ENCODE measurements at regions not wholly inside any gene's neighbourhood (a gene's known extent, or its start where the extent isn't known, plus 50 kb on each side); places are given as distances from the start of the nearest gene placed in this dataset.

- no peak for TF ChIP-seq JUND (IDR thresholded peaks at IDR 0.05)
- TF ChIP-seq FOXJ3 (CRISPR knock-in tag; IDR thresholded peaks at IDR 0.05), result no peak
- TF ChIP-seq NRF1 (IDR thresholded peaks at IDR 0.05; ENCODE audit: low read depth, low read length), result no peak
- TF ChIP-seq, protein P1, sequence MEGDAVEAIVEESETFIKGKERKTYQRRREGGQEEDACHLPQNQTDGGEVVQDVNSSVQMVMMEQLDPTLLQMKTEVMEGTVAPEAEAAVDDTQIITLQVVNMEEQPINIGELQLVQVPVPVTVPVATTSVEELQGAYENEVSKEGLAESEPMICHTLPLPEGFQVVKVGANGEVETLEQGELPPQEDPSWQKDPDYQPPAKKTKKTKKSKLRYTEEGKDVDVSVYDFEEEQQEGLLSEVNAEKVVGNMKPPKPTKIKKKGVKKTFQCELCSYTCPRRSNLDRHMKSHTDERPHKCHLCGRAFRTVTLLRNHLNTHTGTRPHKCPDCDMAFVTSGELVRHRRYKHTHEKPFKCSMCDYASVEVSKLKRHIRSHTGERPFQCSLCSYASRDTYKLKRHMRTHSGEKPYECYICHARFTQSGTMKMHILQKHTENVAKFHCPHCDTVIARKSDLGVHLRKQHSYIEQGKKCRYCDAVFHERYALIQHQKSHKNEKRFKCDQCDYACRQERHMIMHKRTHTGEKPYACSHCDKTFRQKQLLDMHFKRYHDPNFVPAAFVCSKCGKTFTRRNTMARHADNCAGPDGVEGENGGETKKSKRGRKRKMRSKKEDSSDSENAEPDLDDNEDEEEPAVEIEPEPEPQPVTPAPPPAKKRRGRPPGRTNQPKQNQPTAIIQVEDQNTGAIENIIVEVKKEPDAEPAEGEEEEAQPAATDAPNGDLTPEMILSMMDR (IDR thresholded peaks at IDR 0.05), result no peak
- TF ChIP-seq USF2 (IDR thresholded peaks at IDR 0.05; ENCODE audit: borderline replicate concordance, low read depth, low read length), result no peak
- no peak for TF ChIP-seq SMC3 (IDR thresholded peaks at IDR 0.05; ENCODE audit: low read depth, low read length)
- TF ChIP-seq RAD21 (IDR thresholded peaks at IDR 0.05; ENCODE audit: low read length), result no peak
- TF ChIP-seq POLR2AphosphoS5 (IDR thresholded peaks at IDR 0.05; ENCODE audit: low read depth, low read length), result no peak
- TF ChIP-seq, protein P2, sequence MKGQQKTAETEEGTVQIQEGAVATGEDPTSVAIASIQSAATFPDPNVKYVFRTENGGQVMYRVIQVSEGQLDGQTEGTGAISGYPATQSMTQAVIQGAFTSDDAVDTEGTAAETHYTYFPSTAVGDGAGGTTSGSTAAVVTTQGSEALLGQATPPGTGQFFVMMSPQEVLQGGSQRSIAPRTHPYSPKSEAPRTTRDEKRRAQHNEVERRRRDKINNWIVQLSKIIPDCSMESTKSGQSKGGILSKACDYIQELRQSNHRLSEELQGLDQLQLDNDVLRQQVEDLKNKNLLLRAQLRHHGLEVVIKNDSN (IDR thresholded peaks at IDR 0.05; ENCODE audit: borderline replicate concordance, low read depth), result no peak
- no peak for TF ChIP-seq ZBTB33 (IDR thresholded peaks at IDR 0.05; ENCODE audit: borderline replicate concordance, low read depth)
Observed at GRCh38 chr5:107195890-107196395, 474.8 kb downstream of the EFNA5 start.
